Endodermal cell (in vitro differentiated cells): ENCODE measurements at regions not wholly inside any gene's neighbourhood (a gene's known extent, or its start where the extent isn't known, plus 50 kb on each side); places are given as distances from the start of the nearest gene placed in this dataset.

Experiments
- DNase-seq: peaks from one replicate; pipeline ENCODE4 v3.0.0-alpha.2; 2017
- H3K27ac ChIP-seq: 2 replicates; pipeline ENCODE4 v1.5.1; 2013; ENCODE audit warnings: mild to moderate bottlenecking, low read depth, low read length, moderate library complexity
- H3K27me3 ChIP-seq: 2 replicates; pipeline ENCODE4 v1.6.1; 2013; ENCODE audit warnings: mild to moderate bottlenecking, low read length, moderate library complexity; ENCODE audit not compliant: insufficient read depth, control insufficient read depth, poor library complexity, severe bottlenecking
- H3K36me3 ChIP-seq: 2 replicates; pipeline ENCODE4 v1.7.0; 2013; ENCODE audit warnings: mild to moderate bottlenecking, low read length, moderate library complexity; ENCODE audit not compliant: control insufficient read depth, insufficient read depth
- H3K4me1 ChIP-seq: one replicate; pipeline ENCODE4 v1.7.0; 2013; ENCODE audit warnings: low read length; ENCODE audit not compliant: control insufficient read depth, insufficient read depth
- H3K4me3 ChIP-seq: 2 replicates; pipeline ENCODE4 v1.5.1; 2013; ENCODE audit warnings: mild to moderate bottlenecking, low read length, moderate library complexity
- H3K9ac ChIP-seq: 2 replicates; pipeline ENCODE4 v1.6.1; 2013; ENCODE audit warnings: mild to moderate bottlenecking, low read length, moderate library complexity; ENCODE audit not compliant: poor library complexity, severe bottlenecking; ENCODE audit errors: extremely low read depth
- H3K9me3 ChIP-seq: 2 replicates; pipeline ENCODE4 v1.6.1; 2013; ENCODE audit warnings: mild to moderate bottlenecking, low read length, moderate library complexity; ENCODE audit not compliant: control insufficient read depth
- H3K27ac Mint-ChIP-seq: 2 replicates; pipeline ENCODE4 v1.8.0; 2020; ENCODE audit warnings: mixed read lengths
- H3K27me3 Mint-ChIP-seq: 2 replicates; pipeline ENCODE4 v1.8.0; 2021; ENCODE audit warnings: mild to moderate bottlenecking, mixed read lengths; ENCODE audit not compliant: insufficient read depth
- H3K36me3 Mint-ChIP-seq: 2 replicates; pipeline ENCODE4 v1.8.0; 2020; ENCODE audit warnings: low read depth, mixed read lengths
- H3K4me1 Mint-ChIP-seq: 2 replicates; pipeline ENCODE4 v1.8.0; 2020; ENCODE audit warnings: mixed read lengths
- H3K4me3 Mint-ChIP-seq: 2 replicates; pipeline ENCODE4 v1.8.0; 2020; ENCODE audit warnings: mild to moderate bottlenecking, moderate library complexity, mixed read lengths
- H3K9me3 Mint-ChIP-seq: 2 replicates; pipeline ENCODE4 v1.8.0; 2020; ENCODE audit warnings: mild to moderate bottlenecking, mixed read lengths
- WGBS, 2 experiments: methylation state at CpG; one replicate each; pipeline versions ENCODE4 v1.1.5 to v1.1.7; 2013; ENCODE audit warnings: missing lambda C conversion rate in 2 of 2, mixed read lengths in 1 of 2; ENCODE audit not compliant: insufficient coverage in 1 of 2, insufficient read length in 1 of 2; 5-methylcytosine and 5-hydroxymethylcytosine counted together
- TF ChIP-seq, protein P1 (sequence below): fragments of 200-600 bp; sonication (generic); conservative IDR thresholded peaks from 2 replicates; pipeline ENCODE4 v1.5.0; 2021; ENCODE audit warnings: antibody characterized with exemption, mild to moderate bottlenecking

GRCh38 chr7:21044384-21044783 lies 257.7 kb upstream of the SP8 start:
- Histone ChIP-seq H3K27me3 (no peaks in the 10 kb centered on the region), H3K27ac (no peak overlapping the region), H3K36me3 (no peaks in the 10 kb centered on the region), H3K9me3 (no peaks in the 10 kb centered on the region), H3K4me1 (peaks cover 13% of the 10 kb centered on the region), H3K9ac (no peak overlapping the region), H3K4me3 (no peak overlapping the region)
- Mint-ChIP-seq H3K4me1 (peaks cover 36% of the 10 kb centered on the region), H3K36me3 (no peaks in the 10 kb centered on the region), H3K9me3 (no peaks in the 10 kb centered on the region), H3K27me3 (no peaks in the 10 kb centered on the region), H3K27ac (no peak overlapping the region), H3K4me3 (no peak overlapping the region)
- no peak for DNase-seq
- WGBS, 2 experiments = 84% methylated on average over 4 of the region's 4 CpGs; no CpG with 5 or more reads in 1 of the 2 experiments
- TF ChIP-seq, protein P1, sequence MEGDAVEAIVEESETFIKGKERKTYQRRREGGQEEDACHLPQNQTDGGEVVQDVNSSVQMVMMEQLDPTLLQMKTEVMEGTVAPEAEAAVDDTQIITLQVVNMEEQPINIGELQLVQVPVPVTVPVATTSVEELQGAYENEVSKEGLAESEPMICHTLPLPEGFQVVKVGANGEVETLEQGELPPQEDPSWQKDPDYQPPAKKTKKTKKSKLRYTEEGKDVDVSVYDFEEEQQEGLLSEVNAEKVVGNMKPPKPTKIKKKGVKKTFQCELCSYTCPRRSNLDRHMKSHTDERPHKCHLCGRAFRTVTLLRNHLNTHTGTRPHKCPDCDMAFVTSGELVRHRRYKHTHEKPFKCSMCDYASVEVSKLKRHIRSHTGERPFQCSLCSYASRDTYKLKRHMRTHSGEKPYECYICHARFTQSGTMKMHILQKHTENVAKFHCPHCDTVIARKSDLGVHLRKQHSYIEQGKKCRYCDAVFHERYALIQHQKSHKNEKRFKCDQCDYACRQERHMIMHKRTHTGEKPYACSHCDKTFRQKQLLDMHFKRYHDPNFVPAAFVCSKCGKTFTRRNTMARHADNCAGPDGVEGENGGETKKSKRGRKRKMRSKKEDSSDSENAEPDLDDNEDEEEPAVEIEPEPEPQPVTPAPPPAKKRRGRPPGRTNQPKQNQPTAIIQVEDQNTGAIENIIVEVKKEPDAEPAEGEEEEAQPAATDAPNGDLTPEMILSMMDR = no peak

GRCh38 chr7:21044913-21045568 lies 258.4 kb upstream of the SP8 start:
- Histone ChIP-seq H3K9ac (no peak overlapping the region), H3K27ac (no peak overlapping the region), H3K9me3 (no peaks in the 10 kb centered on the region), H3K36me3 (no peaks in the 10 kb centered on the region), H3K27me3 (no peaks in the 10 kb centered on the region), H3K4me1 (peaks cover 10% of the 10 kb centered on the region), H3K4me3 (no peak overlapping the region)
- Mint-ChIP-seq H3K27ac (no peak overlapping the region), H3K4me3 (no peak overlapping the region), H3K36me3 (no peaks in the 10 kb centered on the region), H3K27me3 (no peaks in the 10 kb centered on the region), H3K4me1 (peaks cover 31% of the 10 kb centered on the region), H3K9me3 (no peaks in the 10 kb centered on the region)
- DNase-seq = no peak
- WGBS, 2 experiments = 69 to 73% methylated on average over 8 to 10 of the region's 10 CpGs
- TF ChIP-seq, protein P1 = no peak

DNA sequence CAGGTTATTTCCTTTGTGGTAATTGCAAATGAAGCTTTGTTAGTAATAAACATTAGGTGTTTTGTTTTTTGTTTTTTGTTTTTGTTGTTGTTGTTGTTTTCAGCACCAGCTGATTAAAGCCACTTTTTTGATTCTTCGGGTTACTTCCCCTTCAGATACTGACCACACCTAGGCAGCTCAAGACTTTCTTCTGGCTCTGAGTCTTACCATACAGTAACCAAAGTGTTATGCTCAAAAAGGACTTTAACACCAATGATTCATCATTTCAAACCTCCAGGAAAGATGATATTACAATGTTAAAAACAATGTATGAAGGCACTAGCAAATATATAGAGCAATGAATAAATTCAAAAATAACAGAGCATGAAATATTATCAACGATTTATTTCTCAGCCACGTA lies 265.2 kb upstream of the SP8 start:
- Mint-ChIP-seq H3K27me3 (no peaks in the 10 kb centered on the region), H3K36me3 (no peaks in the 10 kb centered on the region), H3K4me3 (no peak overlapping the region), H3K4me1 (peaks cover 8% of the 10 kb centered on the region), H3K27ac (no peak overlapping the region), H3K9me3 (peaks cover 1% of the 10 kb centered on the region)
- DNase-seq = no peak
- TF ChIP-seq, protein P1 = no peak
- H3K27ac ChIP-seq = no peak overlapping the region
- no peak overlapping the region for H3K4me3 ChIP-seq
- no peaks in the 10 kb centered on the region for H3K36me3 ChIP-seq
- no peak overlapping the region for H3K9ac ChIP-seq
- H3K27me3 ChIP-seq = no peaks in the 10 kb centered on the region
- peaks cover 5% of the 10 kb centered on the region for H3K9me3 ChIP-seq
- WGBS, 2 experiments = 97% methylated on average over 3 of the region's 3 CpGs; no CpG with 5 or more reads in 1 of the 2 experiments
- H3K4me1 ChIP-seq = no peaks in the 10 kb centered on the region
